Right kidney (tissue), 1 donor: ENCODE measurements at regions not wholly inside any gene's neighbourhood (a gene's known extent, or its start where the extent isn't known, plus 50 kb on each side); places are given as distances from the start of the nearest gene placed in this dataset.

Source experiments
- DNase-seq: peaks from one replicate; pipeline ENCODE4 v3.0.0-alpha.2; 2016

DNA sequence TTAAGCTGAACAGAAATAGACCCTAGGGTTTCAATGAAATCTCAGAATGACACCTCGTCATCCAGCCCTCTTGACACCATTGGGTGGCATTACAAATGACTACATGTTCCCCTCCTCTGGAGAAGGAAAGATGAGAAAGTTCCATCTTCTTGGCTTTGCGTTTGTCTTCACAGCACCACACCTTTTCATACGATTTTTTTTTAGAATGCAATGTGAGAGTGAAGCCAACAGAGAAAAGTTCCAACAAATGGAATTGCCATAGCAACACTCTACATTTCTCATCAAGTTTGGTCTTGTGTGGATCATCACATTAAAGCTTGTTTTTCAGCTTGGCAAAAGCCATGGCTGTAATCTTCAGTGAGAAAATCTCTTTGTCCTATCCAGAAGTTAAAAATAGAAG lies 183.4 kb upstream of the SNX7 start:
- DNase-seq = no peak

DNA sequence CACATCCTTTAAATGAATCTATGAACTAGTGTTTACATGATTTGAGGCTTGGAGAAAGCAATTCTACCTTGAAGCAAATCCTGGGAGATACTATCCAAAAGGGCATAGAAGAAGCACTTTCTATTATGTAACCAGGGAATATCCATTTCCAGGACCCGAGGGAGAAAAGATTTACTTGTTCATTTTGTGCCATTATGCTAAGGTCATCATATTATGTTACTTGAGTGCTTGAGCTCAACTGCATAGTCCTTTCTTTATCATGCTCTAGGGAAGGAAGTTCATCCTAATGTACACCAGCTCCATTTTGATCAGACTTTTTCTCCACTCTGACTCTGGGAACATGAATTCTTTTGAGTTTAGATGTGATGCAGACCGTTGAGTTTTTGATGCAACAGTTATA lies 188.6 kb upstream of the SNX7 start:
- DNase-seq = no peak

DNA sequence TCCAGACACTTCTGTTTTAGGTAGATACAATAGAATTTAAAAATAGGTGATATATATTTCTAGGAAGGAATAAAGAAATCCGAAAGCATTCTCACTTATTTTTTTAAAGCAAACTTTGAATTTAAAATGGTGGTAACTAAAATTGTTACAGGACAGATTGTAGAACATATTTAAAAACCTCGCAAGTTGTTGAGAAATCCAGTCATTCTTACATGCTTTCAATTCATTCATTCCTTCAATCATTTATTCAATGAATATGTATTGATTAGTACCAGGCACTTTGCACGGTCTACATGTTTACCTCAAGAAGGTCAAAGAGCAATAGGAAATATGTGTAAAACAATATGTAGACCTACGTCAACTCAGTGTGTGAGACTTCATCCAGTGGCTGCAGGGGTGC lies 189.9 kb upstream of the SNX7 start:
- DNase-seq = no peak

DNA sequence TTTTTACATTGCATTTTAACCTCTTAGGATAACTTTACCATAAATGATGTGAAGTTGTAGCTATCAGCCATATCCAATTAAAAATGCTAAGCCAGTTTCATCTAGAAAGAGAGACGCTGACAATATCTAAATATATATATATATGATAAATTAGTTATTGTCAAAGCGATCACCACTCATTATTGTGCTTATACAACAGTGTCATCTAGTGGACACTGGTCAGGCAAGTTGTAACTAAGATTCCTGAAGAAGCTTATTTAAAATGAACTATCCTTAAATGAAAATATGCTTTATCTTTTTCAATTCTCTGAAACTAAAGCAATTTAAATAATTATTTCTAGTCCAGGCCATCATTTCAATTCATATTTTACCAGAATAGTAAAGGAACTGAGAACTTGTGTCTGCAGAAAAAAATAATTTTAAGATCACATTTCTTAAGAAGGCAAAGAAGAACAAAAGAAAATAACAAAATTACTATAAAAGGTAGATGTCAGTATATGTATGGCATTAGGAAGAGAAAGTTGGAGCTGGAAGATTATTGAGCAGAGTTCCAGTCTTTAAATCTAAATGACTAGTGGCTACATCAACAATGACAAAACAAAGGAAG lies 193.3 kb upstream of the SNX7 start:
- DNase-seq = no peak

DNA sequence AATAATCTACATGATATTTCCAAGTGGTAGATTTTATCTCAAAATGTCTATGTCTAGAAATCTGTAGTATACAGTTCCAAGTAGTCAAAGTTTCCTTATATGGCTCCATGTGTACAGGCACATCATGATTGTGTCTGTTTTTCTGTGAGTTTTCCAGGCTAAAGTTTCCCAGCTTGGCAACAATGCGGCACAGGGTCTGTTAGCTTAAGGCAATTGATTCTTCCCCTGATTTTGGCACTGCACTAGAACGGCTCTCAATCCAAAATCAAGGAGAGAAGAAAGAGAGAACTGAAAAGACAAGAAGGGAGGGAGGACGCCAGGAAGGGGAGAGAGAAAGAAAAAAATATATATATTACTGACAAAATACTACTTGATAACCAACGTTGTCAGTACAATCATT lies 193.9 kb upstream of the SNX7 start:
- no peak for DNase-seq

DNA sequence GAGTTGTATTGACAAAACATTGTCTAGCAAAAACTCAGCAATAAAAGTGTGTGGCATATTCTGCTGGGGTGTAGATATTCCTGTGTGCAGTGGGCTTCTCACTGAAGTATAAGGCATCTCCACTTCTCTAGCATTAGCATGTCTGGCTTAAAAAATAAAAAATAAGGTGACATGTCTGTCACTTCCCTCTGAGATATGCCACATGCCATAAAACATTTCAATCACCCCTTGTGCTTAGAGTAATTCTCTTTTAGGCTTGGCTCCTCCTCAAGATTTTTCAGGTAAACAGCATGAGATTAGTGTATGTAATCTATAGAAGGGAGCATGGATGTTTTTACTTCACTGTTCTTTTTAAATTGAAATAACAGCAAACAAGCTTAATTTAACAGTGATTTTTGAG lies 194.4 kb upstream of the SNX7 start:
- no peak for DNase-seq

DNA sequence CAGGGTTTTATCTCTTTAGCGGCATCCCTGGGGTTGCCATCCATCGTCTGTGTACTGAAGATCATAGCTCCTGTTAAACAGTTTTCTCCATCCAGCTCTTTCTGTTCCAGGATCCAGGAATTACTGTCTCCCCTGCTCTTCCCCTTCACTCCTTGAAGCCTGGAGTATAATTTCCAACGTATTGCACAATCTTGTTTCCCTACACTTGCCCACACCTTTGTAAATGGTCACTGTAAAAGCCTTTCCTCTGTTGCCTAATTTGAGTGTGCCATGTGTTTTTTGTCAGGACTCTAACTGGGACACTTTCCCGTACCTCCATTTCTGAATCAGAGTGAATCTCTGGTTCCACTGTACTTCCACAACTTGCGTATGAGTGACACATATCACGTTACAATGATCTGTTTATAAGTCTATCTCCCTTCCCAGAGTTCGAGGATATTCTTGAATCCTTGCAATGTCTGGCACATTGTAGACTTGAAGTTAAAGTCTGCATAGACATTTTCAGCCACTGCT lies 199.6 kb upstream of the SNX7 start:
- DNase-seq = no peak

DNA sequence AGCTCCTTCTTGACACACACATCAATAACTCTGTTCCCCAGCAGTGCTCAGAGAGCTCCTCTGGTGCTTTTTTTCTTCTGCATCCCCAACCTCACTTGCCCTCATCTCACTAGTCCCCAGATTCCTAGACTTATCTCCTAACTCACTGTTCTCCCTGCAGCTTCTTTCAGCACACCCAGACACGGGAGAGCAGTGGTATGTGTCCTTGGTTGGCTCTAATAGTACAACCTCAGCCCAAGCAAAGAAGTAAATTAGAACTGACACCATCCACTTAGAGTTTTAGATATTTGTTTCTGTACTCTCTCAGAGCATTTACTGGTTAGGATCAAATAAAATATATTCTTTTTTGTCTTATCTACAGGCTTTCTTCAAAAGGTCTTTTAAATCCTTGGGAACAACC lies 201.4 kb upstream of the SNX7 start:
- DNase-seq = no peak

DNA sequence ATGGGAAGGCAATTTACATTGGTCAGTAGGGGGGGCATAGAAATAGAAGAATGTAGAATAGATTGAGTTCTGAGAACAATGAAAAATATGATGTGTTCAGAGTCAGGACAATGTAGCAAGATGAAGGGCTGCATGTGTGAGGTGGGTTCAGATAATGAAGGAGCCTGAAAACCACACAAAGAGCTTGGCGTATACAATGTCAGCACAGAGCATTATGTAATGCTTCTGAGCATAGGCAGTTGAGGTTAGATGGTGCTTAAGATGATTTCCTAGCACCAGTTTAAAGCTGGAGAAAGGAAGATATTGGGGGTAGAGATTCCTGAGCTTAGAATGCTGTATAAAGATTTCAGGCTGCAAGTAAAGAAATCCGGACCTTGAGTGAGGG lies 202.0 kb upstream of the SNX7 start:
- DNase-seq = no peak

DNA sequence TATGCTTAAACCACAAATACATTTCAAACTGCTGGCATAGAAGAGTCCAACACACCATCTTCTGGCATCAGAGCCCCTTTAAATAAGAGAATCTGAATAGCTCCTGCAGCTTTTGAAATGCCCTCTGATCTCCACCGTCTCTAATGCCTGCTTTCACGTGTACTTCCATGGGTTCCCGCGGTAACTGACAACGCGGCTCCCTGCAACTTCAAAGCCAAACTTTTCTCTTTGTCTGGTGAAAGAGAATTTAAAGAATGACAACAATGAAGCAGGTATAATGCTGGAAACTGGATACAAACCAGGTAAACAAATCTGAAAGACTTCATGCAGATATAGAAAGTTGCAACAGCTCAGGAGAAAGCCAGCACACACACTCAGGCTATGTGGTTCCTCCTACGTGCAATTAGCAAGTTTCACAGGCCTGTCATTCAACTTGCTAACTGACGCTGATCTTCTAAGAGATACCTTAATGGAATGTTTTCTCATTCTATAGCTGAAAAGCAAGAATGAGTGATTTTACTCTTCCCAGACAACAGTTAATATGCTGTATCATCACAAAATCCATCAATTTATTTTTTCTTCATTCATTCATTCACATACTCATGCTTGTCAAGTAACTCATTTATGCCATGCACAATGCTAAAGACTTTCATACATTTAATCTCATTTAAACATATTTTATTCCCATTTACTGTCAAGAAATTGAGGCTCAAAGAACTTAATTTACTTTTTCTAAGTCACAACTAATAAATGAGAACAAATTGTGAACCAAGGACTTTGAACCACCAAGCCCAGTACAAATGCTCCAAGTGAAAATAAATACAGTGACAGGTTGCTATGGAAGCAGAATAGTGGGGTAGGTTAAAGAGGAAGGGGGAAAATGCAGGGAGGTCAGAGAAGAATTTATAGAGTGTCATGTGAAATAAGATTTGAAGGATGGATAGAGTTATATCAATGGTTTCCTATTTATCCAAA lies 202.7 kb upstream of the SNX7 start:
- no peak for DNase-seq

DNA sequence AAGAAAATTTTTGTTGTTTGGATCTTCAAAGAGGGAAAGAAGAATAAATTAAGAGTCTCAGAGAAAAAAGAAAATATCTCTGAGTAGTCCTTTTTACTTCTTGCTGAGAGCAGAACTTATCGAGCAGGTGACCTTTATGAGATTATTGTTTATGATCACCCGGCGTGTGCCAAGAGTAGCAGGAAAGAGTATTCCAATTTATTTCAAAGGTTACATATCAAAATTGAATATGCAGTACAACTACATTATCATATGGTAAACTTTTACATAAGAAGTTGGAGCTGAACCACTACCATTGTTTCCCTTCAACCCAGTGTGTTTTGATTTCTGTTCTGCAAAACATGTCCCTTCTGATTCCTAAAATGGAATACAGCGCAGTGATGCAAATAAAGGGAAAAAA lies 204.3 kb upstream of the SNX7 start:
- DNase-seq = no peak

DNA sequence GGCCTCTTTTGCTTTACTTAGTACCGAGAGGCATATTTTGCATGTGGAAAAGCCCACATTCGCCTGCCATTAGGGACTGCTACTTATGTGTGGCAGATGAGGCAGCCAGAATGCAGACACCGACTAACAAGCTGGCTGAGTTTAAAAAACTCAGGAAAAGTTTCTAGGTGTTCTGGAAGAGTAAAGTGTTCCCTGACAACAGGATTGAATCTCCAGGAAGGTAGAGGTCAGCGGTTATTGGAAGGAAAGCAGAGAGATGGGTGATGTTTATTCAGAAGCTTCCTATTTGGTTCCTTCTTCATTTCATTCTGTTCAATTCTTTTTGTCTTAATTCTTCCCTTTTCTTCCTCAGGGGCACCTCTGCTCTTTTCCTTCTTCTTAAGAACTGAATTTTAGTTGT lies 206.9 kb upstream of the SNX7 start:
- DNase-seq = no peak

DNA sequence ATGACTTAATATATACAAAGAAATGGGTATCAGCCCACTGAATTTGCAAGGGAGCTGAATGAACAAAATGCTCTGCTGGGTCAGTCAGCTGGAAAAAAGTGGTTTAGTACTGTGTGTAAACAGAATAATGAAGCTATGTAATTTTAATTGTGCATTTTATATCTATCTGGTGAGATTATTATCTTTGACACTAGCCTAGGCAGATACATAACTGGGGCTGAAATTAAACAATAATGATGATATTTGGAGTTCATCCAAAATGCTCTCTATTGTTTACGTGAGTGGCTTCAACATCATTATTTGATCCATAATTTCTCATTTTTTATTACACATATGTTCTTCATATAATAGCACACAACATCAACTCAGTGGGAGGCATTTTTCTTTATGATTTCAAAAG lies 208.5 kb upstream of the SNX7 start:
- DNase-seq = no peak

DNA sequence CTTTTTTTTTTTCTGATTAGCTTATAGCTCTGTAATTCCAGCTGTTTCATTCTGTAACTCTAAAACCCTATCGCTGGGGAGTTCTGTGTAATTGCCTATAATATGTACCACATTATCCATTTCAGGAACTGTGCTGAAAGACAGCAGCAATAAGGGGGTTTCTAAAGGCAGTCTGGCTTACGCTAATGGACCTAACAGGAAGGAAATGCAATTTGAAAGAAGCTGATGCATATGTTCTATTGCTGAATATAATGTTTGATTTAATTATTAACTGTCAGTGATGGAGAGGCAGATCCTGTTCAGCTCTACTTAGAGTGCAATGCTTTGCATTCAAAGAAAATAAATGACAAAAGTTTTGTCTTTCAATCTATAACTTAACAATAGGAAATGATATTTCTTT lies 209.4 kb upstream of the SNX7 start:
- DNase-seq = no peak

DNA sequence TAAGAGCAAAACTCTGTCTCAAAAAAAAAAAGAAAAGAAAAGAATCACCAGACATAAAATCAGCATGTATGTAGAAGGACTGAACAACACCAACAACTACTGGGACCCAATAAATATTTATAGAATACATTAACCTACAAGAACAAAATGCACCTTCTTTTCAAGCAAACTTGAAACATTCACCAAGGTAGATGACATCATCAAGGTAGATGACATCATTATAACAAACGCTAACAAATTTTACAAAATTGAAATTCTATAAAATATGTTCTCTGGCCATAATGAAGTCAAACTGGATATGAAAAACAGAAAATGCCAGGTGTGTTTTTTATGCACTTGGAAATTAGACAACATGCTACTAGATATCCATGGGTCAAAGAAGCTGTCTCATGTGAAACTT lies 220.2 kb upstream of the SNX7 start:
- DNase-seq = no peak

DNA sequence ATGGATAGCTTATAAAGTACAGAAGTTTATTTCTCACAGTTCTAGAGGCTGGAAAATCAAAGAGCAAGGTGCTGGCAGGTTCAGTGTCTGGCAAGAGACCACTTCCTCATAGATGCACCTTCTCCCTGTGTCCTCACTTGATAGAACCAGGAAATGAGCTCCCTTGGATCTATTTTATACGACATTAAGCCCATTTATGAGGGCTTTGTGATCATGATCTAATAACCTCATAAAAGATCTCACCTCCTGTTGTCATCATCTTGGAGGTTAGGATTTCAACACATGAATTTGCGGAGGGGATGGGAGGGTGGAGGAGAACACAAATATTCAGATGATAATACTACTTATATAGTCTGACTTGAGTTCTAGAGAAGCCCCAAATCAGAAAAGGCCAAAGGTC lies 222.1 kb upstream of the SNX7 start:
- no peak for DNase-seq

DNA sequence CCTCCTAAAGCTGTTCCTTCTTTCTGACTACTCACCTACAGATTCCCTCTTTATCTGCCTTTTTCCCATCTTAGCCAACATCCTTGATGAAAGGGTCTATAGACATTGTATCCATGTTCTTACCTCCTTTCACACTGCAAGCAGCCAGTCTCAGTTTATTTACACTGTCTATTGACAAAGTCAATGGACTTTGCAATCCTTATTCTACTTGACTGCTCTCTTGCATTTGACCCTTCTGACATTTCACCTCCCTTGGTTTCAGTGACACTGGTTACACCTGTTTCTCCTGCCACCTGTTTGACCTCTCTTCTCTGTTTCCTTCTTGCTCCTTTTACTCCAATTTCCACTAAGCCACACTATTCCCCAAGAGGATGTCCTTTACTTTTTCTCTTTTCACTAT lies 224.0 kb upstream of the SNX7 start:
- DNase-seq = no peak

DNA sequence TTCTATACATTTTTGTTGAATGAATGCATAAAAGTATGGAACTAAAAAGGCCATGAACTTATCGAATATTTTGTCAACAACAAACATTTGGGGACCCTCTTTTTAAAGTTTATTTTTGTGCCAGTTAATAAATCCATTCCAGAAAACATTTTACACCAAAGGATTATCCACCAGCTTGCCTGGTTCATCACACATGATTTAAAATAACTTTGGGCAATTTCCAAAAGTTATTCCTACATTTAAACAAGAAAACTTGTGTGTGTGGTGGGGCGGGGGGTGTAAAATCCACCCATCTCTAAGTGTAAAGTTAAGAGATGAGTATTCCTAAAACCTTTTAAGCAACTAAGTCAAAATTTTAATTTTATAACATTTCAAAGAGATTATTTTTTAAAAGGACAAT lies 224.5 kb upstream of the SNX7 start:
- DNase-seq = no peak

DNA sequence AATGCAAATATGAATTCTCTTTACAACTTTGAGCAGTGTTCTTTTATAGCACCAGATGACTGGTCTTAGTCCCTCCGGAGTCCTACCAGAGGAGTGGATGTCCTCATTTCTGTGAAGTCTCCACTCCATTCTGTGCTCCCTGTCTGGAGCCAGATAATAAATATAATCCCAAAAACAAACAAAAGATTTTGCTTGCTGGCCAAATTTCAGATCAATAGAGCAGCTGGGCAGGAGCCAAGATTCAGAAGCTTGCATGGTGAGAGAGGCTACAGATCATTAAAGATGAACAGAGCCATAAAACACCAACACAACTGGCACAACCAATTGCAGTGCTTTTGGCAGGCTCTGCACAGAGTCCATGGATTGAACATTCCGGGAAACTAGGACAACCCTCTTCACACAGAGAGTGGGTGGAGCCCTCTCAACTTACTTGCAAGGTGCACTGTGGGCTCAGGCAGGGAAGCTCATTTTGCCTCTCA lies 231.5 kb upstream of the SNX7 start:
- no peak for DNase-seq

DNA sequence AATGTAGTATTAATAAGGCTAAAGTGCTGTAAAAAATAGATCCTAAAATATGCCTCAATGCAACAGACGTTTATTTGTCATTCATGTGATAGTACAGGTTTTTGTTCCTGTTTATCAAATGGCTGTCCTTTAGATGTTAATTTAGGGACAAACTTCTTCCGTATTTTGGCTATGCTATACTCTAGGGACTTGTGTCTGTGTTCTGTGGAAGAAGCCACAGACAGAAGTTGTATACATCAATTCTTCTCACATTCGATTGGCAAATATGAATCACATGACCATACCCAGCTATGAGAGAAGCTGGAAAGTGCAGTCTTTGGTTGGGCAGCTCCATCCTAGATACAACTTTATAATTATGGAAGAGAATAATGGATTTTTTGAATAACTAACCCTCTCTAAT lies 232.7 kb upstream of the SNX7 start:
- no peak for DNase-seq

DNA sequence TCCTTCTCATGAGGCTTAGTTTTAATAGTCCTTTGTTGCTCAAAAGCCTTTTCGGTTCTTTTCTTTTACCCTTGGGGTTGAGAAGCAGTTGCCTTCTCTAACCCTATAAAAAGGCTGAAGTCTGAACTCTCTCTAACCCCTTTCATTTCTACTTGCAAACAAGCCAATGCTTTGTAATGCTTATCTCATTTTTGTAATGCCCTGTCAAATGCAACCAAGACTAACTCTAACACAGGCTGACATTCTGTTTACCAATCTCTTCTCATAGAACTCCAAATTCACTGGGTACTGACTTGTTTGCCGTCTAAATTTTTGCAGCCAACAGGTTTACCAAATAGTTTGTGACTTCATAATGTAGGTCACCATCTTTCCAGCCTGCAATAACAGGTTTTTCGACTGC lies 233.9 kb upstream of the SNX7 start:
- DNase-seq = no peak

DNA sequence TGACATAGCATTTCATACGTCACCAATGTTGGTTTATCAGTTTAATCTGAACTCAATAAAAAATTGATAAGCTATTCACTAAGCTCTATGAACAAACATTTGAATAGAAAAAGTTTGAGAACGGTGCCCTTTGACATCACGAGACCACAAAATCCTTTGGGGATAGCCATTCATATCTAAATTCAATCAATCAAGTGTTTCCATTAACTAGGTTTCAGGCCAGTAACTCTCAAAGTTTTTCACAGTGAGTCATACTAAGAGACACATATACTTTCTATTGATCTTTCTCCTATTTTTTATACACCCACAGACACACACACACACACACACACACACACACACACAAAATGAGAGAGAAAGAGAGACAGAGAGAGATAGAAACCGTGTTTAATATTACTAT lies 235.4 kb upstream of the SNX7 start:
- DNase-seq = no peak

DNA sequence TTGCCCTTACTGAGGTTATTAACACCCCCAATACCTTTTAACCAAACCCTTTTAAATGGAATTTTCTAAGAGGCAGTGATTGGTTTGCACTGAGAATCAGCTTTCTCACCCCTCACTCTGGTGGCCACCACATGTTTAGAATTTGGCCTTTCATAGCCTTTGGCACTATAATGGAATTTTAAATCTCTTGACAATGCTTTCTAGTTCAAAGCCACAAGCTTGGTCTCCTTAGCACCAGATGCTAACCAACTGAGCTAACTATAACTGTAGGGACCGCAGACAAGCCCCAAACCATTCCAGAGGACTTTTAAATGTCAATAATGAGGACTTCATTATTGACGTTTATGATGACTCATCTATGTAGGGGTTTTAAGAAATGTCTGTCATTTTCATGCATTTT lies 238.7 kb upstream of the SNX7 start:
- DNase-seq = no peak

DNA sequence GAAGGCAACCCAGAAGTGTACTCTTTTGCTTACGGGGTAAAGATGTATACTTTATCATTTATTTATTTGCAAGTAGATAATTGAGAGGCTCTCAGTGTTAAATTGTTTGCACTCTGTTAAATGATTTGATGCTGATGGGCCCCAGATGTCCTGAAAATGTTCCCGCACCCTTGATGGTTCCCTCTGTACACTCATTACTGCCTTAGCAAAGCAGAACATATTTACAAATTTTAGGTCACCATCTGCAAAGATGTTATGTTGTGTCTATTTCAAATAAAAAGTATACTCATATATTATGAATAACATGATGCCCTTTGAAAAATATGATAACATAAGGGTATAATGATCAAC lies 240.5 kb upstream of the SNX7 start:
- no peak for DNase-seq
